ENCODE measurements at regions not wholly inside any gene's neighbourhood (a gene's known extent, or its start where the extent isn't known, plus 50 kb on each side); places are given as distances from the start of the nearest gene placed in this dataset.

GRCh38 chr7:119522698-119523097 lies 750.3 kb upstream of the KCND2 start:
- no peaks in the 10 kb centered on the region for H3K27me3 ChIP-seq (ENCODE audit: control insufficient read depth, extremely low read depth, insufficient read depth, low read length)
- FAIRE-seq (no peak), DNase-seq (ENCODE audit: low read depth, low spot score) (no peak)
- H3K4me3 ChIP-seq (ENCODE audit: control insufficient read depth in 2 of 3, extremely low read depth in 1 of 3, insufficient read depth in 2 of 3, low read depth in 1 of 3, low read length in 3 of 3) = no peak overlapping the region
- H3K4me2 ChIP-seq (ENCODE audit: control insufficient read depth, extremely low read depth, insufficient read depth, low read depth, low read length) = no peak overlapping the region
- H4K20me1 ChIP-seq (ENCODE audit: control insufficient read depth, extremely low read depth, insufficient read depth, low read length) = no peaks in the 10 kb centered on the region
- no peaks in the 10 kb centered on the region for H3K9me1 ChIP-seq (ENCODE audit: control insufficient read depth, extremely low read depth, insufficient read depth, low read length)
- no peaks in the 10 kb centered on the region for H3K79me2 ChIP-seq (ENCODE audit: control insufficient read depth, insufficient read depth, low read length)
- H2AFZ ChIP-seq (ENCODE audit: control insufficient read depth, low read length) = no peak overlapping the region
- no peak overlapping the region for H3K9ac ChIP-seq (ENCODE audit: control insufficient read depth, extremely low read depth, insufficient read depth, low read length)
- no peaks in the 10 kb centered on the region for H3K9me3 ChIP-seq (ENCODE audit: control insufficient read depth, low read depth, low read length)
- TF ChIP-seq EZH2 (IDR thresholded peaks at IDR 0.05; ENCODE audit: low read length) (no peak), CTCF (optimal IDR thresholded peaks at IDR 0.05 in 1 of 3, IDR thresholded peaks at IDR 0.05 in 1 of 3, conservative IDR thresholded peaks at IDR 0.05 in 1 of 3; ENCODE audit: extremely low read depth in 1 of 3, insufficient read depth in 2 of 3, low read length in 3 of 3) (no peak)
- H3K27ac ChIP-seq (ENCODE audit: control insufficient read depth, insufficient read depth, low read length) = no peak overlapping the region
- H3K36me3 ChIP-seq (ENCODE audit: control insufficient read depth in 2 of 2, extremely low read depth in 1 of 2, insufficient read depth in 2 of 2, low read length in 2 of 2) = no peaks in the 10 kb centered on the region
- dilution Hi-C loops (cut with MboI; ENCODE audit: extremely low pct_ligation_motif_present, low sequenced_read_pairs) = no loop called here
- no peaks in the 10 kb centered on the region for H3K4me1 ChIP-seq (ENCODE audit: control insufficient read depth, extremely low read depth, insufficient read depth, low read length)

GRCh38 chr7:119545118-119545517 lies 727.9 kb upstream of the KCND2 start:
- H3K4me2 ChIP-seq (ENCODE audit: control insufficient read depth, extremely low read depth, insufficient read depth, low read depth, low read length) = no peak overlapping the region
- dilution Hi-C loops (cut with MboI; ENCODE audit: extremely low pct_ligation_motif_present, low sequenced_read_pairs) = no loop called here
- FAIRE-seq (no peak), DNase-seq (ENCODE audit: low read depth, low spot score) (no peak)
- H3K9me3 ChIP-seq (ENCODE audit: control insufficient read depth, low read depth, low read length) = no peaks in the 10 kb centered on the region
- no peak overlapping the region for H2AFZ ChIP-seq (ENCODE audit: control insufficient read depth, low read length)
- no peaks in the 10 kb centered on the region for H4K20me1 ChIP-seq (ENCODE audit: control insufficient read depth, extremely low read depth, insufficient read depth, low read length)
- H3K79me2 ChIP-seq (ENCODE audit: control insufficient read depth, insufficient read depth, low read length) = no peaks in the 10 kb centered on the region
- no peaks in the 10 kb centered on the region for H3K4me1 ChIP-seq (ENCODE audit: control insufficient read depth, extremely low read depth, insufficient read depth, low read length)
- H3K9ac ChIP-seq (ENCODE audit: control insufficient read depth, extremely low read depth, insufficient read depth, low read length) = no peak overlapping the region
- no peak overlapping the region for H3K27ac ChIP-seq (ENCODE audit: control insufficient read depth, insufficient read depth, low read length)
- TF ChIP-seq EZH2 (IDR thresholded peaks at IDR 0.05; ENCODE audit: low read length) (no peak), CTCF (optimal IDR thresholded peaks at IDR 0.05 in 1 of 3, IDR thresholded peaks at IDR 0.05 in 1 of 3, conservative IDR thresholded peaks at IDR 0.05 in 1 of 3; ENCODE audit: extremely low read depth in 1 of 3, insufficient read depth in 2 of 3, low read length in 3 of 3) (no peak)
- no peak overlapping the region for H3K4me3 ChIP-seq (ENCODE audit: control insufficient read depth in 2 of 3, extremely low read depth in 1 of 3, insufficient read depth in 2 of 3, low read depth in 1 of 3, low read length in 3 of 3)
- H3K27me3 ChIP-seq (ENCODE audit: control insufficient read depth, extremely low read depth, insufficient read depth, low read length) = no peaks in the 10 kb centered on the region
- H3K36me3 ChIP-seq (ENCODE audit: control insufficient read depth in 2 of 2, extremely low read depth in 1 of 2, insufficient read depth in 2 of 2, low read length in 2 of 2) = no peaks in the 10 kb centered on the region
- no peaks in the 10 kb centered on the region for H3K9me1 ChIP-seq (ENCODE audit: control insufficient read depth, extremely low read depth, insufficient read depth, low read length)

Data from keratinocyte (primary cell).